Activated CD4-positive, alpha-beta T cell treated with anti-CD3 and anti-CD28 coated beads for 36 hours (primary cell): ENCODE measurements at regions not wholly inside any gene's neighbourhood (a gene's known extent, or its start where the extent isn't known, plus 50 kb on each side); places are given as distances from the start of the nearest gene placed in this dataset.
"Not testable (repeated sequence)": the region's sequence is repeated elsewhere in the genome, so short reads cannot be mapped to it uniquely, and the experiment has no call there.

Experiments used
- ATAC-seq: fragments of 200-7000 bp; cut with Tn5 transposase; one replicate; pipeline ENCODE4 v1.10.0; 2021; ENCODE audit warnings: mild to moderate bottlenecking, moderate library complexity
- CTCF ChIA-PET: fragments of 350-600 bp; sonication (Branson Sonifier 250); formaldehyde crosslinking; loops from one replicate; lab custom pipeline; 2021; ENCODE audit warnings: antibody characterized with exemption; lab: Charles Lee
- POLR2A ChIA-PET: fragments of 350-600 bp; sonication (Branson Sonifier 250); formaldehyde crosslinking; loops from one replicate; lab custom pipeline; 2021; ENCODE audit warnings: antibody characterized with exemption, inconsistent platforms; lab: Charles Lee
- DNase-seq: peaks from one replicate; pipeline ENCODE4 v3.0.0-alpha.2; 2020
- H3K27ac Mint-ChIP-seq: one replicate; pipeline ENCODE4 v1.8.0; 2021; ENCODE audit warnings: mixed read lengths
- H3K27me3 Mint-ChIP-seq: one replicate; pipeline ENCODE4 v1.8.0; 2021; ENCODE audit warnings: mixed read lengths
- H3K36me3 Mint-ChIP-seq: one replicate; pipeline ENCODE4 v1.8.0; 2021; ENCODE audit warnings: low read depth, mixed read lengths
- H3K4me1 Mint-ChIP-seq: one replicate; pipeline ENCODE4 v1.8.0; 2021; ENCODE audit warnings: mixed read lengths
- H3K4me3 Mint-ChIP-seq: one replicate; pipeline ENCODE4 v1.8.0; 2021; ENCODE audit warnings: mild to moderate bottlenecking, moderate library complexity, mixed read lengths
- H3K9me3 Mint-ChIP-seq: one replicate; pipeline ENCODE4 v1.8.0; 2021; ENCODE audit warnings: low read depth, mixed read lengths
- intact Hi-C, 2 experiments: fragments of 100-400 bp; cut with DNase I in 1 of 2; cut with micrococcal nuclease in 1 of 2; formaldehyde crosslinking; loops; one replicate each; pipeline versions ENCODE4 v1.14.2 to v1.15.1; 2022 to 2024; cut with DNase I, micrococcal nuclease

GRCh38 chr18:1425679-1426078 lies 521.0 kb downstream of the ADCYAP1 start:
- ATAC-seq: no peak
- DNase-seq: no peak
- Mint-ChIP-seq H3K4me1 (no peaks in the 10 kb centered on the region), H3K27ac (no peak overlapping the region), H3K27me3 (no peaks in the 10 kb centered on the region), H3K4me3 (no peak overlapping the region), H3K9me3 (no peaks in the 10 kb centered on the region), H3K36me3 (no peaks in the 10 kb centered on the region)
- POLR2A ChIA-PET: no interaction called here
- CTCF ChIA-PET: no interaction called here
- intact Hi-C loops: no loop called here

DNA sequence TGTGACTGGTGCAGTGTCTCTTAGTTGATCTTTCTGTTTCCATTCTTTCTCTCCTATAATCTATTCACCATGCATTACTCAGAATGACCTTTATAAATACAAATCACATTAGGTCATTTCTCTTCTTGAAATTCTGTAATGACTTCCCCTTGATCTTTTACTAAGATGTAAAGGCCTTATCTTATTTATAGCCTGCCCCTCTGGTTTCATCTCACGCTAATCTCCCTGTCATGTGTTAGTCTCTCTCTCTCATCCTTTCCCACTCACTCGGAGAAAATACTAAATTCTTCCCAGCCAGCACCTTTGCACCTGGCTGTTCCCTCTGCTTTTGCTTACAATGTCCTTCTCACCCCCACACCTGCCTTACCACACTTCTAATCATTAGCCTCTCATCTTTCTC lies 530.8 kb downstream of the ADCYAP1 start:
- no peak overlapping the region for H3K27ac Mint-ChIP-seq
- DNase-seq: no peak
- no peak overlapping the region for H3K4me3 Mint-ChIP-seq
- POLR2A ChIA-PET: no interaction called here
- peaks cover under 1% of the 10 kb centered on the region for H3K9me3 Mint-ChIP-seq
- CTCF ChIA-PET: no interaction called here
- no peaks in the 10 kb centered on the region for H3K36me3 Mint-ChIP-seq
- ATAC-seq: no peak
- intact Hi-C loops: no loop called here
- H3K4me1 Mint-ChIP-seq: no peaks in the 10 kb centered on the region
- H3K27me3 Mint-ChIP-seq: peaks cover 2% of the 10 kb centered on the region

DNA sequence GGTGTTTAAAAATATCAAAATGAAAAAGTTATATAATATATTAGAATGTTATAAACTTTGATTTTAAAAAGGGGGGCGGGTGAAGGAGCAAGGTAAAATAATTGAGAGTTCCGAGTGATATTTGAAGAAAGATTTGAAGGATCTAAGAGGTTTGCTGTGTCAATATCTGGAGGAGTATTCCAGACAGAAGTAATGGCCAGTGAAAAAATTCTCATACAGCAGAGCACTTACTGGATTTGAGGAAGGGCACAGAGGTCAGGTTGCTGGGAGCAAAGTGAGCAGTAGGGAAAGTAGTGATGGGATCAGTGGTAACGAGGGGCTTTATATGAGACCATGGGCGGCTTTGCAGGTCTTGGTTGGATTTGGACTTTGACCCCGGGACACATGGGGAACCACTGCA lies 531.5 kb downstream of the ADCYAP1 start:
- Mint-ChIP-seq H3K27me3 (peaks cover 2% of the 10 kb centered on the region), H3K4me1 (no peaks in the 10 kb centered on the region), H3K36me3 (no peaks in the 10 kb centered on the region), H3K4me3 (no peak overlapping the region), H3K9me3 (peaks cover 1% of the 10 kb centered on the region), H3K27ac (no peak overlapping the region)
- ATAC-seq: no peak
- no peak for DNase-seq
- intact Hi-C loops: no loop called here
- ChIA-PET POLR2A (no interaction called here), CTCF (no interaction called here)

DNA sequence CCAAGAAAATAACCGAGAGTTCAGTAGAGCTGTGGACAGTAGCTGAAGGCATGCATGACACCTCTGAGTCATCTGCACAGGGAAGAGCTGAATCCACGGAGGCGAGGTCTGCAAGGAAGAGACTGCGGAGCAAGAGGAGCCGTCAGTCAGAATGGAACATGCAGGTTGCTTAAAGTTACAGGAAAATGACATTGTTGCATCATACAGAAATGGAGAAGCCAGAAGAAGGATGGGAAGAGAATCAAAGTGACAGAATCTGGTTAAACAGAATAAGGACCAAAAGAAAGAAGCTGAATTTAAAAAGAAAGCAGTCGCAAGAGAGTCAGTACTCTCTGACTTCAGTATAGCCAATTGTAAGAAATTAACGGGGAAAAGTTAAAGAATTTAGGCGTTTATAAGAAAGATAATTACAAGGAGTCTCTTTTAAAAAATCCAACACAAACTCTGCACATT lies 533.8 kb downstream of the ADCYAP1 start:
- CTCF ChIA-PET: interaction anchor here (0.7 to 1.1 kb wide), 2 partner anchors 67 to 531 kb away, joined by 3 to 4 read pairs; no protein-coding TSS in a partner anchor
- Mint-ChIP-seq H3K9me3 (peaks cover 1% of the 10 kb centered on the region), H3K36me3 (no peaks in the 10 kb centered on the region), H3K4me1 (no peaks in the 10 kb centered on the region), H3K4me3 (no peak overlapping the region), H3K27ac (no peak overlapping the region), H3K27me3 (peaks cover 2% of the 10 kb centered on the region)
- ATAC-seq: no peak
- POLR2A ChIA-PET: no interaction called here
- no peak for DNase-seq
- intact Hi-C loops: no loop called here

GRCh38 chr18:1438967-1439366 lies 534.3 kb downstream of the ADCYAP1 start:
- no peak for DNase-seq
- ChIA-PET POLR2A (no interaction called here), CTCF (interaction anchor here (0.7 to 1.1 kb wide), 2 partner anchors 68 to 530 kb away, joined by 3 to 4 read pairs; no protein-coding TSS in a partner anchor)
- H3K4me1 Mint-ChIP-seq: no peaks in the 10 kb centered on the region
- H3K9me3 Mint-ChIP-seq: peaks cover 1% of the 10 kb centered on the region
- intact Hi-C loops: no loop called here
- no peak overlapping the region for H3K27ac Mint-ChIP-seq
- peaks cover 2% of the 10 kb centered on the region for H3K27me3 Mint-ChIP-seq
- no peaks in the 10 kb centered on the region for H3K36me3 Mint-ChIP-seq
- ATAC-seq: no peak
- H3K4me3 Mint-ChIP-seq: no peak overlapping the region

DNA sequence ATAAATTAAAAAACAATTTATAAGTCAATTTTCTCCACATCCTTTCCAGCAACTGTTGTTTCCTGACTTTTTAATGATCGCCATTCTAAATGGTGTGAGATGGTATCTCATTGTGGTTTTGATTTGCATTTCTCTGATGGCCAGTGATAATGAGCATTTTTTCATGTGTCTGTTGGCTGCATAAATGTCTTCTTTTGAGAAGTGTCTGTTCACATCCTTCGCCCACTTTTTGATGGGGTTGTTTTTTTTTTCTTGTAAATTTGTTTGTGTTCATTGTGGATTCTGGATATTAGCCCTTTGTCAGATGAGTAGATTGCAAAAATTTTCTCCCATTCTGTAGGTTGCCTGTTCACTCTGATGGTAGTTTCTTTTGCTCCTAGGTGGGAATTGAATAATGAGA lies 539.4 kb downstream of the ADCYAP1 start:
- H3K36me3 Mint-ChIP-seq, H3K27ac Mint-ChIP-seq, POLR2A ChIA-PET, H3K27me3 Mint-ChIP-seq, H3K4me3 Mint-ChIP-seq, ATAC-seq, H3K9me3 Mint-ChIP-seq, intact Hi-C loops, DNase-seq, CTCF ChIA-PET, H3K4me1 Mint-ChIP-seq: not testable (repeated sequence)

DNA sequence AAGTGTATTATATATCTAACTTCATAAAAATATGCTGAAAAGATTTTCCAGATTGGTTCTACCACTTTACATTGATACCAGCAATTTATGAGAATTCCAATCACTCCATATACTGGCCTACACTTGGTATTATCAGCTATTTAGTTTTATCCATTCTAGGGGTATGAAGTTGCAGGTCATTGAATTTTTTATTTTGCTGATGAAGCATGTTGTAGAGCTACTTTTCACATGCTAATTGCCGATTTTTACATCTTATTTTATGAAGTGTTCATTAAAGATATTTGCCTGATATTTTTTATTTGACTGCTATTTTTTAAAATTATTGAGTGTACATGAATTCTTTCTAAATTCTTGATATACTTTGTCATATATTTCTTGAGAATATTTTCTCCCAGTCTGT lies 542.1 kb downstream of the ADCYAP1 start:
- POLR2A ChIA-PET: no interaction called here
- ATAC-seq (no peak), DNase-seq (no peak)
- no peak overlapping the region for H3K4me3 Mint-ChIP-seq
- intact Hi-C loops: no loop called here
- no peaks in the 10 kb centered on the region for H3K36me3 Mint-ChIP-seq
- no peaks in the 10 kb centered on the region for H3K9me3 Mint-ChIP-seq
- no peak overlapping the region for H3K27ac Mint-ChIP-seq
- H3K27me3 Mint-ChIP-seq: no peaks in the 10 kb centered on the region
- CTCF ChIA-PET: no interaction called here
- H3K4me1 Mint-ChIP-seq: no peaks in the 10 kb centered on the region

- H3K36me3 Mint-ChIP-seq: no peaks in the 10 kb centered on the region
- H3K4me1 Mint-ChIP-seq: no peaks in the 10 kb centered on the region
- intact Hi-C loops: no loop called here
- CTCF ChIA-PET: no interaction called here
- no peak overlapping the region for H3K27ac Mint-ChIP-seq
- POLR2A ChIA-PET: no interaction called here
- H3K9me3 Mint-ChIP-seq: peaks cover 10% of the 10 kb centered on the region
- no peaks in the 10 kb centered on the region for H3K27me3 Mint-ChIP-seq
- no peak overlapping the region for H3K4me3 Mint-ChIP-seq
- DNase-seq: no peak
- ATAC-seq: no peak
Observed at GRCh38 chr18:1452821-1453220, 548.1 kb downstream of the ADCYAP1 start.

DNA sequence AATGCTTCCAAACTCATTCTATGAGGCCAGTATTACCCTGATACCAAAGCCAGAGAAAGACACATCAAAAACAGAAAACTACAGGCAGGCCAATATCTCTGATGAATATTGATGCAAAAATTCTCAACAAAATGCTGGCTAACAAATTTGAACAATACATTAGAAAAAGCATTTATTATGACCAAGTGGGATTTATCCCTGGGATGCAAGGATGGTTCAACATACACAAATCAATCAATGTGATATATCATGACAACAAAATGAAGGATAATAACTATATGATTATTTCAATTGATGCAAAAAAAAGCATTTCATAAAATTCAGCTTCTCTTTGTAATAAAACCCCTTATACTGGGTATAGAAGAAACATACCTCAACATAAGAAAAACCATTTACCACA lies 550.9 kb downstream of the ADCYAP1 start:
- ATAC-seq (no peak), DNase-seq (no peak)
- Mint-ChIP-seq H3K9me3 (peaks cover 10% of the 10 kb centered on the region), H3K27ac (no peak overlapping the region), H3K36me3 (no peaks in the 10 kb centered on the region), H3K4me1 (no peaks in the 10 kb centered on the region), H3K4me3 (no peak overlapping the region), H3K27me3 (no peaks in the 10 kb centered on the region)
- ChIA-PET POLR2A (no interaction called here), CTCF (no interaction called here)
- intact Hi-C loops: no loop called here

GRCh38 chr18:1458547-1458946 lies 553.9 kb downstream of the ADCYAP1 start:
- POLR2A ChIA-PET: no interaction called here
- Mint-ChIP-seq H3K4me3 (no peak overlapping the region), H3K4me1 (no peaks in the 10 kb centered on the region), H3K27ac (no peak overlapping the region), H3K9me3 (peaks cover 3% of the 10 kb centered on the region), H3K36me3 (no peaks in the 10 kb centered on the region), H3K27me3 (no peaks in the 10 kb centered on the region)
- intact Hi-C loops: no loop called here
- CTCF ChIA-PET: no interaction called here
- DNase-seq: no peak
- ATAC-seq: no peak

DNA sequence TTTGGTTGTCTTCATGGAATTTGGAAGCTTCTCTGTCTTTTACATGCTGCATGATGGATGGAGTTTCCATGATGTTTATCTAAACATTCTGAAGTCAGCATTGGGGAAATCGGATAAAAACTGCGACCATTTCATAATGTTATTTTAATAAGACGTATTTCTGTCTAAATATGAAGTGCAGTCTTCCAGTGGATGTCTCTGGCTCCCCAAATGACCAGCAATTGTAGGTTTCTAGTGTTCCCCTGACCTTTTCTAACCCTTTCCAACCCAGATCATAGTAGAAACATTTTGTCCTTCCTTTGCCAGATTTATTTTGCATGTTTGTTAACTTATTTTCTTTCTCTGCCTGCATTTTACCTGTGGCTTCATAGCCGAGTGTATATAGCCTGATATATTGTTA lies 559.3 kb downstream of the ADCYAP1 start:
- ChIA-PET POLR2A (no interaction called here), CTCF (no interaction called here)
- Mint-ChIP-seq H3K36me3 (no peaks in the 10 kb centered on the region), H3K27ac (no peak overlapping the region), H3K4me3 (no peak overlapping the region), H3K27me3 (no peaks in the 10 kb centered on the region), H3K9me3 (no peaks in the 10 kb centered on the region), H3K4me1 (no peaks in the 10 kb centered on the region)
- intact Hi-C loops: no loop called here
- DNase-seq (no peak), ATAC-seq (no peak)

DNA sequence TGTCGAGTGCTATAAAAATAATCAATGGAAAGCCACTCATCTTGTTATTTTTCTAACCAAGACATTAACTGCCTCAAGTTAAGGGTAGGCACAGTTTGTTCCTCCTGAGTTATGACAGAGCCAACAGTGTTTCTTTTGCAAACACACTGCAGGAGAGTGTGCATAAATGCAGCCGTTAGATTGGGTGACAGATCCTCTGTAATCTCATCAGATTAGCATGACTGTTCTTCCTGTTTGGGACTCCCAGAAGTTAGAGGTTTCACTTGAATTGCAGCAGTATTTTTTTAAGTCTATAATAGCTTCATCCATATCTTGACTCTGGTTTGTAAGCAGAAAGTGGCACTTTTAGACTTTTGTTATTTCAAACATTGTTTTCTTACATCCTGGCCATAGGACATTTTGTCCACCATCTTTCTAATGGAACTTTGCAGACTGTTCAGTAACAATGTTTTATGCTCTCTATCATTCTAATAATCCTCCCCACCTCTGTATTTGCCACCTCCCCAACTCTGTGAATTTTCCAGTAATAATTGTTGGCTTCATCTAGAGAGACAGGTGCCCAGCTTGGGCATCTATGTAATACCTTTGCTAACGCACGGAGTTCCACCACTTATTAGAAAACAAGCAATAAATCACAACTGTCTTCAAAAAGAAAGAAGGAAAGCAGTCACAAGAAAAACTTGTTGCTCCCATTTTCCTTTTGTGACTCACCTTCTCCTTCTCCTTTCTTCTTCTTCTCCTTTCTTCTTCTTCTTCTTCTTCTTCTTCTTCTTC lies 560.0 kb downstream of the ADCYAP1 start:
- Mint-ChIP-seq H3K36me3 (no peaks in the 10 kb centered on the region), H3K9me3 (no peaks in the 10 kb centered on the region)
- CTCF ChIA-PET: no interaction called here

More for the DNA sequence above, 560.0 kb downstream of the ADCYAP1 start:
- intact Hi-C loops: no loop called here
- H3K27me3 Mint-ChIP-seq: no peaks in the 10 kb centered on the region
- H3K4me3 Mint-ChIP-seq: no peak overlapping the region
- H3K27ac Mint-ChIP-seq: no peak overlapping the region
- POLR2A ChIA-PET: no interaction called here
- no peaks in the 10 kb centered on the region for H3K4me1 Mint-ChIP-seq
- DNase-seq (no peak), ATAC-seq (no peak)
